ENCODE measurements at regions not wholly inside any gene's neighbourhood (a gene's known extent, or its start where the extent isn't known, plus 50 kb on each side); places are given as distances from the start of the nearest gene placed in this dataset.

DNA sequence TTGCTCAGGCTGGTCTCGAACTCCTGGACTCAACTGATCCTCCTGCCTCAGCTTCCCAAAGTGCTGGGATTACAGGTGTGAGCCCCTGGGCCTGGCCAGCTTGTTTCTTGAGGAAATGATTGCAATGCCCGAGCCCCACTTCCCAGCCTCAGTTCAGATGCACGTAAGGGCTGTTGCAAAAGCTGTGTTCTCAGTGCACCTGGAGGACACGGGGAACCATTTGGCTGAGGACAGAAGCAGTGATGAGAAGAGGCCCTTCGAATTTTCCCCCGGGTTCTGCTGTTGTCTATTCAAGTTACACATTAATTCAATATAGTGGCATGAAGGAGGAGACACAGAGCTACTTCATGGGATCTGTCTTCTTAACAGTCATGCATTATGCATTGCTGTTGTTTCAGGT is 78.8 kb upstream of the WDR26 start:
- Histone ChIP-seq H3K9me3 (ENCODE audit: control insufficient read depth, insufficient read depth, low read length) (no peaks in the 10 kb centered on the region), H3K4me1 (ENCODE audit: insufficient read depth, low read length) (peaks cover 3% of the 10 kb centered on the region; the same call in 1 of the 2 replicates), H3K36me3 (ENCODE audit: insufficient read depth, low read length) (no peaks in the 10 kb centered on the region), H3K9ac (ENCODE audit: low read depth, low read length) (no peak overlapping the region)

DNA sequence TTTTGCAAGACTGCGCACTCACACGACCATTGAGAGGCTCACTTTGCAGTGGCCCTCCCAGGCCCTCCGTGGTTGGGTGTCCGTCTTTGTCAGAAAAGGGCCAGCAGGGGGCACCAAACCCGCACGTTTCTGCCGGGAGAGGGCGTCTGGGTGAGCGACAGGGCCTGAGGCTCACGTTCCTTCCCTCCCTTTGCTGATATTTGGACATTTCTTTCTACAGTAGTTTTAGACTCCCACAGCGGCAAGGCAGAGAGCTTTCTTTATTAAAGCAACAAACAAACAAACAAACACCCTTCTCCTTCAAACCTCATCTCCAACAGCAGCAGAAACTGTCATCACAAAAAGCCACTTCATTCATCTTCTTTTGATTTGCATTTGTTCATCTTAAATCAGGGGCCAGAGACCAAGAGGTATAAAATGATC is 79.2 kb upstream of the WDR26 start:
- H3K9me3 ChIP-seq (ENCODE audit: control insufficient read depth, insufficient read depth, low read length) = no peaks in the 10 kb centered on the region
- no peak overlapping the region for H3K9ac ChIP-seq (ENCODE audit: low read depth, low read length)
- peaks cover 3% of the 10 kb centered on the region; the same call in 1 of the 2 replicates for H3K4me1 ChIP-seq (ENCODE audit: insufficient read depth, low read length)

DNA sequence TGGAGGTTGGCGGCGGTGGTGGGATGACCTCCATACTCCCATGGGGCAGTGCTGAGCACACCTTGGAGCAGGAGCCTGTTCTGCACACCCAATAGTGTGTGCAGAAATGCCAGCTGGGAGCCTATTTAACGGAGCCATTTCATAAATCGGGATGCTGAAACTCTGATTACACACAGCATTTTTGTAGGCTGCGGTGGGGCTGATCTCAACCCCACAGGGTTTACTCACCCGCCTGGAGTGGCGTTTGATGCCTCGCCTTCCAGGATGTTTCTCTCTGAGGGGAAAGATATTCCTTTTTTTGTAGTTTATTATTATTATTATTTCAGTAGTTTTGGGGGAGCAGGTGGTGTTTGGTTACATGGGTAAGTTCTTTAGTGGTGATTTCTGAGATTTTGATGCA is 82.6 kb upstream of the WDR26 start:
- H3K4me1 ChIP-seq (ENCODE audit: insufficient read depth, low read length) = peaks cover 3% of the 10 kb centered on the region; the same call in 1 of the 2 replicates
- H3K9ac ChIP-seq (ENCODE audit: low read depth, low read length) = no peak overlapping the region
- no peaks in the 10 kb centered on the region for H3K36me3 ChIP-seq (ENCODE audit: insufficient read depth, low read length)
- no peaks in the 10 kb centered on the region for H3K9me3 ChIP-seq (ENCODE audit: control insufficient read depth, insufficient read depth, low read length)

More for the DNA sequence above, 79.2 kb upstream of the WDR26 start:
- no peaks in the 10 kb centered on the region for H3K36me3 ChIP-seq (ENCODE audit: insufficient read depth, low read length)

DNA sequence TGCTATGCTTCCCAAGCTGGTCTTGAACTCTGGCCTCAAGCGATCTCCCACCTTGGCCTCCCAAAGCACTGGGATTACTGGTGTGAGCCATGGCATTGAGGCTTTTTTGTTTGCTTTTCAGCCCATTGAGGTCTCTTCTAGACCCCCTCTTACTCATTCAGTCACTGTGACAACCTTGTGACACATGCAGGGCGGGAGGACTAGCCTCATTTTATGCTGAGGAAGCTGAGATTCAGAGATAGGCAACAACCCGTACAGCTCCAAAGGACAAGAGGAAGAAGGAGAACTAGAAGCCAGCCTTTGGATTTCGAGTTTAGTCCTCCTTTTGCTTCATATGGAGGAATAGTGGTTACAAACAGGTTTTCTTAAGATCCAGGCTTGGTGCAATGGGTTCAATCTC is 83.9 kb upstream of the WDR26 start:
- Histone ChIP-seq H3K4me1 (ENCODE audit: insufficient read depth, low read length) (peaks cover under 1% of the 10 kb centered on the region; the same call in 1 of the 2 replicates), H3K36me3 (ENCODE audit: insufficient read depth, low read length) (no peaks in the 10 kb centered on the region), H3K9me3 (ENCODE audit: control insufficient read depth, insufficient read depth, low read length) (no peaks in the 10 kb centered on the region), H3K9ac (ENCODE audit: low read depth, low read length) (no peak overlapping the region)

DNA sequence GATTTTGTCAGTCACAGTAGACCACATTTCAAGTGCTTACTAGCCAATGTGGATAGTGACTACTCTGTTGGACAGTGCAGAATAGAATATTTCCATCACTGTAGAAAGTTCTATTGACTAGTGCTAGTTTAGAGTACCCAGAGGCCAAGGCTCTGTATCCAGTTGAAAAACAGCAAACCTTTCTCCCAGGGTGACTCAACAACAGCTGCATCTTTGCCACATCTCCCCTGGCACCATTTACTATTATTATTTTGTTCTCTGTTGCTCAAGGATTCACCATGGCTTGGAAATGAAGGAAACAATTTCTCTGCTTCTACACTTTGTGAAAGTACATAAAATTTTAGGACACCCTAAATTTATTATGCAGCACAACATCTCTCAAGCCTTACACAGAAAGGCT is 85.3 kb upstream of the WDR26 start:
- no peaks in the 10 kb centered on the region for H3K4me1 ChIP-seq (ENCODE audit: insufficient read depth, low read length)
- H3K36me3 ChIP-seq (ENCODE audit: insufficient read depth, low read length) = no peaks in the 10 kb centered on the region
- H3K9ac ChIP-seq (ENCODE audit: low read depth, low read length) = no peak overlapping the region
- H3K9me3 ChIP-seq (ENCODE audit: control insufficient read depth, insufficient read depth, low read length) = no peaks in the 10 kb centered on the region

DNA sequence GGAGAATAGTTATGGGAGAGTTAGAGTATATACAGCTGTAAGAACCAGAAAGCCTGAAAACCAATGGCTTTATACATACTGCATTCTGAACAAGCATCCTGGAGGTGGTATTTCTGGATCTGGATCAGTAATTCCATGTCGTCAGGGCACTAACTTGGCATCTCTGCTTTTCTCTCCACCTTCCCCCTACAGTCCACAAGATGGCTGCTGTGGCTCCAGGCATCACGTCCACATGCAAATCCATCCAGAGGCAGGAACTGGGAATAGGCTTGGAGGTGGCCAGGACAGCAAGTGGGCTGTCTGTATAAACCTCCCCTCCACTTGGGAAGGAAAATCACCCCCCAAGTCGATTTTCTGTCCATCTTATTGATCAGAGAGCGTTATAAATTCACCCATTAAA is 86.2 kb upstream of the WDR26 start:
- no peaks in the 10 kb centered on the region for H3K9me3 ChIP-seq (ENCODE audit: control insufficient read depth, insufficient read depth, low read length)
- no peaks in the 10 kb centered on the region for H3K4me1 ChIP-seq (ENCODE audit: insufficient read depth, low read length)
- H3K36me3 ChIP-seq (ENCODE audit: insufficient read depth, low read length) = no peaks in the 10 kb centered on the region
- H3K9ac ChIP-seq (ENCODE audit: low read depth, low read length) = no peak overlapping the region

DNA sequence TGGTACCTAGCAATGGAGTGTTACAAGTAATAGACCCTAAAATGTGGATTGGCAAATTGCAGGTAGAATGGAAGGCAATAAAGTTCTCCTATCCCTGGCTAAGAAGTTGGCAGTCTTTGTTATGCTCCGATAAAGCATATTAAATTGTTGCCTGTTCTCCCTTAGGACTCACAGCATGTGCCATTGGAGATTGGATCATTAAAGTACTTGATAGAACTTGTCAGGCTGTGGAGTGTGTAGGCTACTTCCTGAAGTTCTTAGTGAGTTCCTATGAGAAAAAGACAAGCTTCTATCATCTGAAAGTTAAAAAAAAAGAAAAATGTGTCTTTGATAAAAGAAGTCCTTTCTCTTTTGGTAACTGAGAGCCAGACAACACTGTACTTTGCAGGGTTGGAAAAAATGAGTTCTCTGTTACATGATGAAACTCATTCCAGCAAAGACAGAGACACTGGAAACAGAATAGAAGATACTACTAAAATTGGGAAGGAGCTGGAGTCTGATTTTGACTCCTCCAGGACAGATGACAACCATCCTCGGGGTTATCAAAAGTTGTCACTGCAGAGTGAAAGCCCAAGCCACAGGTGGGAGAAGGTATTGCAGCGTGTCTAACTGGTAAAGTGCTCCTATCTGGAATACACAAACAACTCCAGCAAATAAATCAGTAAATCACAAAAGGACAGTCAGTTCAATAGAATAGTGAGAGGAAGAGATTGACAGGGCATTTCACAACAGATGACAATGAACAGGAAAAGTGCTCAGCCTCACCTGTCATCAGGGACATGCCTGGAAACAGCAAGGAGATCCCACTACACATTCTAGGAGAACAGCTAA is 87.5 kb upstream of the WDR26 start:
- H3K4me1 ChIP-seq (ENCODE audit: insufficient read depth, low read length) = no peaks in the 10 kb centered on the region
- no peak overlapping the region for H3K9ac ChIP-seq (ENCODE audit: low read depth, low read length)
- H3K9me3 ChIP-seq (ENCODE audit: control insufficient read depth, insufficient read depth, low read length) = no peaks in the 10 kb centered on the region
- no peaks in the 10 kb centered on the region for H3K36me3 ChIP-seq (ENCODE audit: insufficient read depth, low read length)

DNA sequence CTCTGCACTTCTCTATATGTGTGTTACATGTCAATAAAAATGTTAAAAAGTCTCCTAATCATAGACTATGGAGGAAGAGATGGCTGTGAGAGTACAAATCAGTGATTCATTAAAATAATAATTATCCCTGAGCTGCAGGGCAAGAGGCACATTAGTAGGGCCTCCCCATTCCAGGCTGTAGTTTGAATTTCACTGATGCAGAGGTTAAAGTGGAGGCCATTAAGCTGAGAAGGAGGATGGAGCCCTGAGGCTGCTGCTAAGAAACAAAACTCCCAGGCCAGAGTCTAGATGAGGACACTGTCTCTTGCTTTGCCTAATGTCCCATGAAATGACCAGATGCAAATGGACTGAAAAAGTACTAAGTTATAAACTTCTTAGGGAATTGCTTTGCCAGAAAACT is 89.1 kb upstream of the WDR26 start:
- no peaks in the 10 kb centered on the region for H3K9me3 ChIP-seq (ENCODE audit: control insufficient read depth, insufficient read depth, low read length)
- peaks cover under 1% of the 10 kb centered on the region; the same call in 1 of the 2 replicates for H3K4me1 ChIP-seq (ENCODE audit: insufficient read depth, low read length)
- no peaks in the 10 kb centered on the region for H3K36me3 ChIP-seq (ENCODE audit: insufficient read depth, low read length)
- H3K9ac ChIP-seq (ENCODE audit: low read depth, low read length) = no peak overlapping the region

DNA sequence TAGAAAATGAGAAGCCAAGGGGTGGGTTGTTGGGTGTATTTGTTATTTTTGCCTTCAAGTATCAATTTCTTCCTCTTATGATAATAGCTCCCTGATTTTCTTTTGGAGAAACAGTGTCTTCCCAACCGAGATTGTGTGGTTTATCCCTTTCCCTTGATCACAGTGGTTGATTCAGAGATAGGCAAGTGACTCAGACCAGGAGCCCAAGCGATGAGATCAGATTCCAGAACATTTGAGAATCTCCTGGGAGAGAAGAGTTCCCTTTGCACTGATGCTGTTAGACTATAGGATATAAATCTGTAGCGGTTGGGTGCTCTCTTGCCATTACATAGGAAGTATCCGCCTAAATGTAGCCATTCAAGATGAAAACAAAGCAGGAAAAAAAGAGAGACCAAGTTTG is 90.1 kb upstream of the WDR26 start:
- H3K9ac ChIP-seq (ENCODE audit: low read depth, low read length) = no peak overlapping the region
- H3K9me3 ChIP-seq (ENCODE audit: control insufficient read depth, insufficient read depth, low read length) = no peaks in the 10 kb centered on the region
- H3K4me1 ChIP-seq (ENCODE audit: insufficient read depth, low read length) = peaks cover 11% of the 10 kb centered on the region
- no peaks in the 10 kb centered on the region for H3K36me3 ChIP-seq (ENCODE audit: insufficient read depth, low read length)

DNA sequence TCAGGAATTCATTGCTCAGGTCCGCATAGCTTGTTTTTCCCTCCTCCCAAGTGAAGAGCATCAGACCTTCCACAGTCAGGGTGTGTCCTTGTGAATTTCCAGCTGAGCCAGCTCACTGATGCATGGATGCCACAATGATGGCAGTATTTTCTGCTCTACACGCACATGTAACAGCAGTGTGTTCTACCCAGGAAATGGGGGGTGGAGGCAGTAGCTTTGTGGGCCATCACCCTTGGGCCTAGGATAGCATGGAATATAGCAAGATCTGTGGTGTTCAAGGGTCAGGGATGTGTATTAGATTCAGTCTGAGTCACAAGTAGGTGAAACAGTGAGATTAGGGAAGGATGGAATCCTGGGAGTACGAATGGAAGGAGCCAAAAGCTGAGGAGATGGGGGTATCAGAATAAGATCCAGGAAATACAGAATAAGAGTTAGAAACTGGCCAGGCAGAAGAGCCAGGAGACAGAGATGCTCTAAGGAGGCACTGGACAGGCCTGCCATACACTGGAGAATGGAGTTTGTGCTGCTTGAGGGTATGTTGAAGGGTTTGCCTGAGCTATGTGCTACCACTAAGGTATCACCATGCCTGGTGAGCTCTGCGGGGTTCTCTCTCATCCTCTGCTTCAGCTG is 90.6 kb upstream of the CNIH3 start:
- Histone ChIP-seq H3K4me1 (ENCODE audit: insufficient read depth, low read length) (peaks cover 15% of the 10 kb centered on the region), H3K9me3 (ENCODE audit: control insufficient read depth, insufficient read depth, low read length) (no peaks in the 10 kb centered on the region), H3K36me3 (ENCODE audit: insufficient read depth, low read length) (no peaks in the 10 kb centered on the region), H3K9ac (ENCODE audit: low read depth, low read length) (no peak overlapping the region)

DNA sequence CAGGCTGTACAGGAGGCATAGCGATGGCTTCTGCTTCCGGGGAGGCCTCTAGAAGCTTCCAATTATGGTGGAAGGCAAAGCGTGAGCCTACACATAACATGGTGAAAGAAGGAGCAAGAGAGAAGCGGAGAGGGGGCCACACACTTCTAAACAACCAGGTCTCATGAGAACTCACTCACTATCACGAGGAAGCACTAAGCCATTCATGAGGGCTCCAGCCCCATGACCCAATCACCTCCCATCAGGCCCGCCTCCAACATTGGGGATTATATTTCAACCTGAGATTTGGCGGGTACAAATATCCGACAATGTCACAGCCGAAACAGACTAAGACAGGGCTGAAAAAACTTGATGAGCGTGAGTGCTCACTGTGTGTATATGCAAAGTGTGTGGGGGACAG is 89.3 kb upstream of the CNIH3 start:
- Histone ChIP-seq H3K36me3 (ENCODE audit: insufficient read depth, low read length) (no peaks in the 10 kb centered on the region), H3K9me3 (ENCODE audit: control insufficient read depth, insufficient read depth, low read length) (no peaks in the 10 kb centered on the region), H3K4me1 (ENCODE audit: insufficient read depth, low read length) (peaks cover 15% of the 10 kb centered on the region), H3K9ac (ENCODE audit: low read depth, low read length) (no peak overlapping the region)

DNA sequence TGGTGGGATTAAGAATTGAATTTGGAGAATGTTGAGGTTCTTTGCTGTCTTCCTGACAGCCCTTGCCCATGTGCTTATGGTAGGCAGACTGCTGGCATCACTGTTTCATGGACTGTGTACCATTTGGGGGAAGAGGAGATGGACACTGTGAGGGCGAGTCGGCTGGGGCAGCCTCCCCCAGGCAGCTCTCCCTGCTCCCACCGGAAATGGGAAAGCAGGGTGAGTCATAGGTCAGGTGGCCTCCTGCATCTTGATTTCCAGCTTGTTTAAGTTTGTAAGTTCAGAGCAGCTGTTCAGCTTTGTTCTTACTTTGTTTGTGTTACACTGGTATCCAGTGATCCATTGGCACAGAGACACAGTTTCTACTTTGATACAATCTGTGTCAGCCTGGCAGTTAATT is 87.2 kb upstream of the CNIH3 start:
- Histone ChIP-seq H3K4me1 (ENCODE audit: insufficient read depth, low read length) (peaks cover 15% of the 10 kb centered on the region), H3K9me3 (ENCODE audit: control insufficient read depth, insufficient read depth, low read length) (no peaks in the 10 kb centered on the region), H3K9ac (ENCODE audit: low read depth, low read length) (no peak overlapping the region), H3K36me3 (ENCODE audit: insufficient read depth, low read length) (no peaks in the 10 kb centered on the region)

DNA sequence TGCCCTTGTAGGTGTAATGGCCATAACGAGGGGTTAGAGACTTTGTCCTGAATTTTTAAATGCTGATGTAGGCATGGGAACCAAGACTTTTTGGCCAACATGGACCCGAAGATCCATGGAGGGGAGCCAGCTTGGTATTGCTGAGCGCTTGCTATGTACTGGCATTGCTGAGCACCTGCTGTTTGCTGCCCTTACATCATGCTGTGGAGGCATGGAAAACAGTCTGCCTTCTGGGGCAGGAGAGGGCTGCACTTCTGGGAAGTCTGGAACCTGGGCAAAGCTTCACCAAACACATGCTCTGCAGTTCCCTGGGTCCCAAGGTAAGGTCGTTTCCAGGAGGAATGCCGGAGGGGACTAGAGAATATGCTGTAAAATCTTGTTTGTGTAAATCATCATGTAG is 86.3 kb upstream of the CNIH3 start:
- Histone ChIP-seq H3K36me3 (ENCODE audit: insufficient read depth, low read length) (no peaks in the 10 kb centered on the region), H3K9me3 (ENCODE audit: control insufficient read depth, insufficient read depth, low read length) (no peaks in the 10 kb centered on the region), H3K4me1 (ENCODE audit: insufficient read depth, low read length) (peaks cover 15% of the 10 kb centered on the region), H3K9ac (ENCODE audit: low read depth, low read length) (no peak overlapping the region)

DNA sequence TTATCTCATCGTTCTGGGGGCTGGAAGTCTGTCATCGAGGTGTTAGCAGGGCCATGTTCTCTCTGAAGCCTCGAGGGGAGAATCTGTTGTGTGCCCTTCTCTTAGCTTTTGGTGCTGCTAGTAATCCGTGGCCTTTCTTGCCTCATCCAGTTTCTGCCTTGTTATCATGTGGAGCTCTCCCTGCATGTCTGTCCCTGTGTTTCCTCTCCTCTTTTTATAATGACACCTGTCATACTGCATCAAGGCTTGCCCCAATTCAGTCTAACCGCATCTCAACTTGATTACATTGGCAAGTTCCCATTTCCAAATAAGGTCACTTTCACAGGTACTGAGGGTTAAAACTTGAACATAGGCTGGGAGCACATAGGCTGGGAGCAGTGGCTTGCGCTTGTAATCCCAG is 82.6 kb upstream of the CNIH3 start:
- H3K9me3 ChIP-seq (ENCODE audit: control insufficient read depth, insufficient read depth, low read length) = no peaks in the 10 kb centered on the region
- peaks cover 15% of the 10 kb centered on the region for H3K4me1 ChIP-seq (ENCODE audit: insufficient read depth, low read length)
- no peak overlapping the region for H3K9ac ChIP-seq (ENCODE audit: low read depth, low read length)
- no peaks in the 10 kb centered on the region for H3K36me3 ChIP-seq (ENCODE audit: insufficient read depth, low read length)

DNA sequence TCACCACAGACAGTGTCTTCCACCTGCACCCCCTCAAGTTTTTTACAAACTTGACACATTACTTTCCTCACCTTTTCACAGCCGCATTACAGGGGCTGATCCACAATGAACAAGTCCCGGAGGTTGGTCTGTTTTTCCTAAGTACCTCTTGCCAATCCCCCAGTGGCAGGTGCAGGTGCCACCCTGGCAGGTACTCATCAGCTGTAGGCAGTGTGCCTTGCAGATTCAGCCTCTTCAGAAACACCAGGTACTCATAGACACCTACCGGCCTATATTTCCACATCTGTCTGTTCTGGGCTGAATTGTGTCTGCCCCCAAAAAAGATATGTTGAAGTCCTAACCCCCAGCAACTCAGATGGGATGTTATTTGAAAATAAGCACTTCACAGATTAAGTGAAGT is 81.4 kb upstream of the CNIH3 start:
- Histone ChIP-seq H3K9me3 (ENCODE audit: control insufficient read depth, insufficient read depth, low read length) (no peaks in the 10 kb centered on the region), H3K36me3 (ENCODE audit: insufficient read depth, low read length) (no peaks in the 10 kb centered on the region), H3K4me1 (ENCODE audit: insufficient read depth, low read length) (peaks cover 3% of the 10 kb centered on the region; the same call in 1 of the 2 replicates), H3K9ac (ENCODE audit: low read depth, low read length) (no peak overlapping the region)

Data from ES-I3 (cell line).